GM18873 (cell line): ENCODE measurements at regions not wholly inside any gene's neighbourhood (a gene's known extent, or its start where the extent isn't known, plus 50 kb on each side); places are given as distances from the start of the nearest gene placed in this dataset.
"Not testable (repeated sequence)": the region's sequence is repeated elsewhere in the genome, so short reads cannot be mapped to it uniquely, and the experiment has no call there.

Experiments used
- ATAC-seq: cut with Tn5 transposase; IDR thresholded peaks from one replicate; pipeline ENCODE4 v1.9.1; 2021; ENCODE audit warnings: mild to moderate bottlenecking, moderate library complexity, moderate number of reproducible peaks; ENCODE audit not compliant: unreplicated experiment, low FRiP score

GRCh38 chr2:235212501-235213158 lies 260.8 kb downstream of the SH3BP4 start:
- ATAC-seq = no peak

GRCh38 chr2:235215248-235215647 lies 263.4 kb downstream of the SH3BP4 start:
- ATAC-seq = no peak

GRCh38 chr2:235216901-235217300 lies 265.1 kb downstream of the SH3BP4 start:
- ATAC-seq = no peak

GRCh38 chr2:235217846-235218245 lies 266.0 kb downstream of the SH3BP4 start:
- no peak for ATAC-seq

GRCh38 chr2:235218486-235218907 lies 266.7 kb downstream of the SH3BP4 start:
- no peak for ATAC-seq

GRCh38 chr2:235219048-235219447 lies 267.2 kb downstream of the SH3BP4 start:
- no peak for ATAC-seq

GRCh38 chr2:235220331-235220730 lies 268.5 kb downstream of the SH3BP4 start:
- no peak for ATAC-seq

- no peak for ATAC-seq
Observed at GRCh38 chr2:235223011-235223410, 270.8 kb upstream of the AGAP1 start.

- ATAC-seq = no peak
Observed at GRCh38 chr2:235224410-235224809, 269.4 kb upstream of the AGAP1 start.

GRCh38 chr2:235225261-235225660 lies 268.6 kb upstream of the AGAP1 start:
- ATAC-seq = no peak

- no peak for ATAC-seq
Observed at GRCh38 chr2:235227590-235227989, 266.3 kb upstream of the AGAP1 start.

- not testable (repeated sequence) for ATAC-seq
Observed at GRCh38 chr2:235228422-235228821, 265.4 kb upstream of the AGAP1 start.

GRCh38 chr2:235229236-235229635 lies 264.6 kb upstream of the AGAP1 start:
- no peak for ATAC-seq

GRCh38 chr2:235230821-235231601 lies 262.8 kb upstream of the AGAP1 start:
- ATAC-seq = no peak

- no peak for ATAC-seq
Observed at GRCh38 chr2:235232449-235233433, 261.1 kb upstream of the AGAP1 start.

GRCh38 chr2:235234736-235235135 lies 259.1 kb upstream of the AGAP1 start:
- ATAC-seq = no peak

GRCh38 chr2:235235977-235236767 lies 257.7 kb upstream of the AGAP1 start:
- ATAC-seq = no peak

GRCh38 chr2:235238537-235238936 lies 255.3 kb upstream of the AGAP1 start:
- no peak for ATAC-seq

- no peak for ATAC-seq
Observed at GRCh38 chr2:235240574-235240973, 253.3 kb upstream of the AGAP1 start.
